ENCODE measurements at regions not wholly inside any gene's neighbourhood (a gene's known extent, or its start where the extent isn't known, plus 50 kb on each side); places are given as distances from the start of the nearest gene placed in this dataset.

DNA sequence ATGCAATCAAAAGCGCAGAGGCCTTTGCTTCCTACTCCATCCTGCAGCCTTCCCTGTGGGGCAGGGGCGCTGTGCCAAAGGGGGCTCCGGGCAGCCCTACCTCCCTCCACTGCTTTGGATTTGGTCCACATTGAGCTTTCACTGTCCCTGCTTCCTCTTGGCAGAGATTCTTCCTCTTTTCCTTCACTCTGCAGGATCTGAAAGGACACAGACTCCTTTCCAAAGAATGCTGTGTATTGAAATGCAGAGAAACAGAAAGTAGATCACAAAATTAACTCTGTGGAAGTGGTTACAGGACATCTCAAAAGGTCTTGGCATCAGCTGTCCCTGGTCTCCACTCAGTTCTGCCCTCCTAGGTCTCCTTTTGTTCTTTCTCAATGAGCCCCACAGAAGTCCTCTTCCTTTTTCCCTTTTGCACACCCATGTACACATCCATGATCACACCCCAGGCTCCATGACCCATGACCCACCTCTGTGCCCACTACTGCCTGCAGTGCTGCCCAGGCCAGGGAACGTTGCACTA is 64.1 kb downstream of the CCR1 start:
- no peak overlapping the region for H3K4me2 ChIP-seq (ENCODE audit: insufficient read depth, low read length)
- ChIA-PET POLR2A (interaction anchor here (0.6 to 0.7 kb wide), 2 partner anchors 10 to 850 kb away, joined by 3 to 5 read pairs; no protein-coding TSS in a partner anchor), CTCF (ENCODE audit: low intra/inter-chr PET ratio) (no interaction called here)
- H3K9ac ChIP-seq (ENCODE audit: insufficient read depth in 1 of 2, low read depth in 2 of 2, low read length in 2 of 2), result no peak overlapping the region
- DNase-seq (ENCODE audit: extremely low read depth in 1 of 4, low spot score in 3 of 4), result no peak
- intact Hi-C loops (cut with micrococcal nuclease) (no loop called here), in situ Hi-C loops (cut with MboI) (no loop called here)
- H3K36me3 ChIP-seq (ENCODE audit: control insufficient read depth, insufficient read depth, low read length), result no peaks in the 10 kb centered on the region
- no peaks in the 10 kb centered on the region for H3K9me1 ChIP-seq (ENCODE audit: control insufficient read depth, insufficient read depth, low read length)
- H2AFZ ChIP-seq (ENCODE audit: low read depth, low read length), result no peak overlapping the region
- no peaks in the 10 kb centered on the region for H4K20me1 ChIP-seq (replicated peaks; ENCODE audit: control insufficient read depth, insufficient read depth, low read length)
- H3K27me3 ChIP-seq (ENCODE audit: control insufficient read depth in 2 of 2, insufficient read depth in 2 of 2, low read length in 2 of 2), result peaks cover 11 to 35% of the 10 kb centered on the region in 2 experiments; a peak in 4 of 5 replicates
- no peaks in the 10 kb centered on the region for H3K79me2 ChIP-seq (ENCODE audit: control insufficient read depth, insufficient read depth, low read length)
- H3K9me3 ChIP-seq (replicated peaks; ENCODE audit: control insufficient read depth, insufficient read depth, low read depth, low read length), result no peaks in the 10 kb centered on the region
- H3K27ac ChIP-seq (ENCODE audit: extremely low read depth, low read depth, low read length), result no peak overlapping the region
- no peak for TF ChIP-seq JUND (IDR thresholded peaks at IDR 0.05; ENCODE audit: borderline replicate concordance, low read depth, low read length)
- no peak for TF ChIP-seq JUND (tag; IDR thresholded peaks at IDR 0.05; ENCODE audit: borderline replicate concordance, low read depth, low read length)
- TF ChIP-seq RBFOX2 (IDR thresholded peaks at IDR 0.05; ENCODE audit: low read depth, low read length), result no peak
- TF ChIP-seq ZNF408 (CRISPR knock-in tag; IDR thresholded peaks at IDR 0.05; ENCODE audit: low read depth), result no peak
- no peak for TF ChIP-seq ETV5 (CRISPR knock-in tag; IDR thresholded peaks at IDR 0.05; ENCODE audit: low read depth)
- no peak for TF ChIP-seq PPARD (CRISPR knock-in tag; IDR thresholded peaks at IDR 0.05)
- TF ChIP-seq SMAD2 (IDR thresholded peaks at IDR 0.05; ENCODE audit: low read depth, low read length), result no peak
- TF ChIP-seq, protein P1, sequence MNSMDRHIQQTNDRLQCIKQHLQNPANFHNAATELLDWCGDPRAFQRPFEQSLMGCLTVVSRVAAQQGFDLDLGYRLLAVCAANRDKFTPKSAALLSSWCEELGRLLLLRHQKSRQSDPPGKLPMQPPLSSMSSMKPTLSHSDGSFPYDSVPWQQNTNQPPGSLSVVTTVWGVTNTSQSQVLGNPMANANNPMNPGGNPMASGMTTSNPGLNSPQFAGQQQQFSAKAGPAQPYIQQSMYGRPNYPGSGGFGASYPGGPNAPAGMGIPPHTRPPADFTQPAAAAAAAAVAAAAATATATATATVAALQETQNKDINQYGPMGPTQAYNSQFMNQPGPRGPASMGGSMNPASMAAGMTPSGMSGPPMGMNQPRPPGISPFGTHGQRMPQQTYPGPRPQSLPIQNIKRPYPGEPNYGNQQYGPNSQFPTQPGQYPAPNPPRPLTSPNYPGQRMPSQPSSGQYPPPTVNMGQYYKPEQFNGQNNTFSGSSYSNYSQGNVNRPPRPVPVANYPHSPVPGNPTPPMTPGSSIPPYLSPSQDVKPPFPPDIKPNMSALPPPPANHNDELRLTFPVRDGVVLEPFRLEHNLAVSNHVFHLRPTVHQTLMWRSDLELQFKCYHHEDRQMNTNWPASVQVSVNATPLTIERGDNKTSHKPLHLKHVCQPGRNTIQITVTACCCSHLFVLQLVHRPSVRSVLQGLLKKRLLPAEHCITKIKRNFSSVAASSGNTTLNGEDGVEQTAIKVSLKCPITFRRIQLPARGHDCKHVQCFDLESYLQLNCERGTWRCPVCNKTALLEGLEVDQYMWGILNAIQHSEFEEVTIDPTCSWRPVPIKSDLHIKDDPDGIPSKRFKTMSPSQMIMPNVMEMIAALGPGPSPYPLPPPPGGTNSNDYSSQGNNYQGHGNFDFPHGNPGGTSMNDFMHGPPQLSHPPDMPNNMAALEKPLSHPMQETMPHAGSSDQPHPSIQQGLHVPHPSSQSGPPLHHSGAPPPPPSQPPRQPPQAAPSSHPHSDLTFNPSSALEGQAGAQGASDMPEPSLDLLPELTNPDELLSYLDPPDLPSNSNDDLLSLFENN (IDR thresholded peaks at IDR 0.05; ENCODE audit: low read depth in 2 of 2, low read length in 2 of 2), result no peak
- TF ChIP-seq ZKSCAN3 (CRISPR knock-in tag; IDR thresholded peaks at IDR 0.05), result no peak
- TF ChIP-seq TRIM28 (IDR thresholded peaks at IDR 0.05), result no peak
- no peak for FAIRE-seq
- ATAC-seq, result no peak
- no TSS peak for BruUV-seq (replicated peaks)
- H3K4me1 ChIP-seq (replicated peaks in 1 of 2; ENCODE audit: control insufficient read depth in 2 of 2, insufficient read depth in 2 of 2, low read length in 2 of 2), result no peaks in the 10 kb centered on the region
- no peak overlapping the region for H3K4me3 ChIP-seq
- 0% methylated on average over 4 of the region's 4 CpGs for WGBS (ENCODE audit: insufficient coverage, low coverage, missing lambda C conversion rate)
